Astrocyte (in vitro differentiated cells and primary cell): ENCODE measurements at regions not wholly inside any gene's neighbourhood (a gene's known extent, or its start where the extent isn't known, plus 50 kb on each side); places are given as distances from the start of the nearest gene placed in this dataset.

Source experiments
- DNase-seq: peaks from one replicate; pipeline ENCODE4 v3.0.0-alpha.2; 2010; ENCODE audit warnings: low read depth
- FAIRE-seq: peaks from 2 replicates; lab custom pipeline; 2011; peaks lifted over from hg19 to GRCh38; lab: Jason Lieb, UNC
- H2AFZ ChIP-seq: 2 replicates; pipeline ENCODE4 v1.6.0; 2012; ENCODE audit warnings: low read depth, low read length, inconsistent platforms
- H3K27ac ChIP-seq: 2 replicates; pipeline ENCODE4 v1.5.1; 2011; ENCODE audit warnings: low read depth, low read length, inconsistent platforms
- H3K27me3 ChIP-seq: 2 replicates; pipeline ENCODE4 v1.6.0; 2011; ENCODE audit warnings: low read length, inconsistent platforms; ENCODE audit not compliant: insufficient read depth
- H3K36me3 ChIP-seq: 2 replicates; pipeline ENCODE4 v1.5.1; 2011; ENCODE audit warnings: low read length, inconsistent platforms; ENCODE audit not compliant: insufficient read depth
- H3K4me1 ChIP-seq: 2 replicates; pipeline ENCODE4 v1.5.1; 2011; ENCODE audit warnings: low read length, inconsistent platforms; ENCODE audit not compliant: insufficient read depth
- H3K4me2 ChIP-seq: 2 replicates; pipeline ENCODE4 v1.6.0; 2012; ENCODE audit warnings: low read length, inconsistent platforms
- H3K4me3 ChIP-seq: 2 replicates; pipeline ENCODE4 v1.5.1; 2011; ENCODE audit warnings: low read depth, mild to moderate bottlenecking, low read length, inconsistent platforms; ENCODE audit not compliant: insufficient read depth
- H3K79me2 ChIP-seq: 2 replicates; pipeline ENCODE4 v1.6.0; 2012; ENCODE audit warnings: mild to moderate bottlenecking, low read length, inconsistent platforms; ENCODE audit not compliant: insufficient read depth
- H3K9ac ChIP-seq: 2 replicates; pipeline ENCODE4 v1.6.0; 2012; ENCODE audit warnings: mild to moderate bottlenecking, low read length, inconsistent platforms
- H3K9me3 ChIP-seq: 2 replicates; pipeline ENCODE4 v1.5.1; 2012; ENCODE audit warnings: low read depth, mild to moderate bottlenecking, low read length, inconsistent platforms; ENCODE audit not compliant: insufficient read depth
- H4K20me1 ChIP-seq: 2 replicates; pipeline ENCODE4 v1.6.0; 2012; ENCODE audit warnings: low read length, inconsistent platforms; ENCODE audit not compliant: insufficient read depth
- H3K27ac Mint-ChIP-seq: one replicate; pipeline ENCODE4 v1.8.0; 2021; ENCODE audit warnings: mild to moderate bottlenecking, mixed read lengths; ENCODE audit not compliant: unreplicated experiment
- H3K27me3 Mint-ChIP-seq: one replicate; pipeline ENCODE4 v1.8.0; 2021; ENCODE audit warnings: low read depth, mixed read lengths; ENCODE audit not compliant: unreplicated experiment
- H3K36me3 Mint-ChIP-seq: one replicate; pipeline ENCODE4 v1.8.0; 2021; ENCODE audit warnings: low read depth, mixed read lengths; ENCODE audit not compliant: unreplicated experiment
- H3K4me1 Mint-ChIP-seq: one replicate; pipeline ENCODE4 v1.8.0; 2021; ENCODE audit warnings: low read depth, mixed read lengths; ENCODE audit not compliant: unreplicated experiment
- H3K4me3 Mint-ChIP-seq: one replicate; pipeline ENCODE4 v1.8.0; 2021; ENCODE audit warnings: mild to moderate bottlenecking, moderate library complexity, mixed read lengths; ENCODE audit not compliant: unreplicated experiment
- H3K9me3 Mint-ChIP-seq: one replicate; pipeline ENCODE4 v1.8.0; 2021; ENCODE audit warnings: mild to moderate bottlenecking, mixed read lengths; ENCODE audit not compliant: unreplicated experiment
- EZH2 ChIP-seq: IDR thresholded peaks from 2 replicates; pipeline ENCODE4 v1.6.1; 2012; ENCODE audit warnings: mild to moderate bottlenecking, low read length, inconsistent platforms; ENCODE audit not compliant: insufficient read depth
- TF ChIP-seq, protein P1 (sequence below): IDR thresholded peaks from 2 replicates; pipeline ENCODE4 v1.5.1; 2011; ENCODE audit warnings: low read depth, mild to moderate bottlenecking, inconsistent platforms, low read length, moderate library complexity; ENCODE audit not compliant: insufficient read depth

DNA sequence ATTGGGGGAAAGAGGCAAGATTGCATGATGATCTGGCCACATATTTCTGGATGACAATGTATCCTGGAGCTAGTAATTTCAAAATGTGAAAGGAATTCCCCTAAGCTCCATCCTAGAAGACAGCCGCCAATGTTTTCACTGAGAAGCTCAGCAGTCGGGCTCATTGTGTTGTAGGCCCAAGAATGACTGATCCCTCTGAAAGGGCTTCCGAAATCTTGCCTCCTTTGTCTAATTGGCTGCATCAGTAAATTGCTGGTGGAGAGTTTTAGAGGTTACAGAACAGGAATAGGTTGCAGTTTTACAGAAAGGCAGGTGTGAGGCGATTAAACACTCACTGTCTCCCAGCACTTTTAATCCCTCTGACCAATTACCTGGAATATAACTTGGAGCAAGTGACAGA is 464.1 kb upstream of the SALL1 start:
- Histone ChIP-seq H3K36me3 (no peaks in the 10 kb centered on the region), H3K27me3 (no peaks in the 10 kb centered on the region), H3K9me3 (no peaks in the 10 kb centered on the region), H2AFZ (no peak overlapping the region), H3K9ac (no peak overlapping the region), H3K4me3 (no peak overlapping the region), H3K27ac (no peak overlapping the region), H3K79me2 (no peaks in the 10 kb centered on the region), H4K20me1 (no peaks in the 10 kb centered on the region), H3K4me1 (no peaks in the 10 kb centered on the region), H3K4me2 (no peak overlapping the region)
- no peak overlapping the region for H3K27ac Mint-ChIP-seq
- no peaks in the 10 kb centered on the region for H3K27me3 Mint-ChIP-seq
- H3K4me3 Mint-ChIP-seq: no peak overlapping the region
- H3K9me3 Mint-ChIP-seq: peaks cover 2% of the 10 kb centered on the region
- DNase-seq (no peak), FAIRE-seq (no peak)
- H3K4me1 Mint-ChIP-seq: no peaks in the 10 kb centered on the region
- no peaks in the 10 kb centered on the region for H3K36me3 Mint-ChIP-seq
- TF ChIP-seq EZH2: no peak

DNA sequence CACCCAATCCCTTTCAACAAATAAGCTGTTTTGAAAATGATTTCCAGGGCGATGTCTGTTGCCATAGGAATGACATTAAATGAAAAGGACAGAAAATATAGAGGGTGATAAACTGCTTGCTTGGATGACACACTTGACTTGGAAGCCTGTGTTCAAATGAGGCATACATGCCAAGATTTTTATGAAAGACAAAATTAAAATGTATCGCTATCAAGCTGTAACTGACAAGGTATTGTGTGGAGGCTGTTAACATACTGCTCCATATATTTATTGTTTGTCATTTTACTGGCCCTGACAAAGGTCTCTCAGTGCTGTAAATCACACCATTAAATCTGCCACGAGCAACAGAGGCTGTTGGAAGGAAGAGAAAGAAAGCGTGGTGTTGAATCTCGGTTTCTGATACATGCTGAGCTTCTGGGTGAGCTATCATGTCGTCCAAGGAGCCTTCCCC is 456.2 kb upstream of the SALL1 start:
- Histone ChIP-seq H3K36me3 (no peaks in the 10 kb centered on the region), H3K4me1 (no peaks in the 10 kb centered on the region)
- no peaks in the 10 kb centered on the region for H3K9me3 Mint-ChIP-seq

DNA sequence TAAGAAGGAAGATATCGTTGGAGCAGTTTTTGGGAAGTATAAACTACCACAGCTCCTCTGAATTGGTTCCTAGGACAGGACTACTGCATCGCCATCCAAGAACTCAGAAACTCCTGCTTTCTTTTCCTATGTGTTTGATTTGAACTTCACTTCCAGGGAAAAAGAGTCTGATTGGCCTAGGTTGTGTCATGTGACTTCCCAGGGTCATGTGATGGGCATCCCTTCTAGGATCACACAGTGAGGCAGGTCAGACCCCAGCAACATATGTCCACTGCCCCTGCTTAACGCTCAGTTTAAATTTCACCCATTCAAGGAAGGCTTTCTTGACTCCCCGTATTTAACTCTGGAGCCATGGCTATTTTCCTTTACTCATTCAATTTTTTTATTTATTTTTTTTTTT is 445.2 kb upstream of the SALL1 start:
- Histone ChIP-seq H3K27me3 (no peaks in the 10 kb centered on the region), H3K4me3 (no peak overlapping the region), H3K36me3 (no peaks in the 10 kb centered on the region), H3K4me1 (no peaks in the 10 kb centered on the region), H2AFZ (no peak overlapping the region), H3K27ac (no peak overlapping the region), H3K79me2 (no peaks in the 10 kb centered on the region), H3K9me3 (no peaks in the 10 kb centered on the region), H3K4me2 (no peak overlapping the region), H4K20me1 (no peaks in the 10 kb centered on the region), H3K9ac (no peak overlapping the region)
- TF ChIP-seq EZH2: no peak
- TF ChIP-seq, protein P1, sequence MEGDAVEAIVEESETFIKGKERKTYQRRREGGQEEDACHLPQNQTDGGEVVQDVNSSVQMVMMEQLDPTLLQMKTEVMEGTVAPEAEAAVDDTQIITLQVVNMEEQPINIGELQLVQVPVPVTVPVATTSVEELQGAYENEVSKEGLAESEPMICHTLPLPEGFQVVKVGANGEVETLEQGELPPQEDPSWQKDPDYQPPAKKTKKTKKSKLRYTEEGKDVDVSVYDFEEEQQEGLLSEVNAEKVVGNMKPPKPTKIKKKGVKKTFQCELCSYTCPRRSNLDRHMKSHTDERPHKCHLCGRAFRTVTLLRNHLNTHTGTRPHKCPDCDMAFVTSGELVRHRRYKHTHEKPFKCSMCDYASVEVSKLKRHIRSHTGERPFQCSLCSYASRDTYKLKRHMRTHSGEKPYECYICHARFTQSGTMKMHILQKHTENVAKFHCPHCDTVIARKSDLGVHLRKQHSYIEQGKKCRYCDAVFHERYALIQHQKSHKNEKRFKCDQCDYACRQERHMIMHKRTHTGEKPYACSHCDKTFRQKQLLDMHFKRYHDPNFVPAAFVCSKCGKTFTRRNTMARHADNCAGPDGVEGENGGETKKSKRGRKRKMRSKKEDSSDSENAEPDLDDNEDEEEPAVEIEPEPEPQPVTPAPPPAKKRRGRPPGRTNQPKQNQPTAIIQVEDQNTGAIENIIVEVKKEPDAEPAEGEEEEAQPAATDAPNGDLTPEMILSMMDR: no peak
- Mint-ChIP-seq H3K27ac (no peak overlapping the region), H3K36me3 (no peaks in the 10 kb centered on the region), H3K9me3 (no peaks in the 10 kb centered on the region), H3K27me3 (peaks cover 7% of the 10 kb centered on the region), H3K4me1 (no peaks in the 10 kb centered on the region), H3K4me3 (no peak overlapping the region)
- DNase-seq (no peak), FAIRE-seq (no peak)

More for the DNA sequence above, 456.2 kb upstream of the SALL1 start:
- FAIRE-seq (no peak), DNase-seq (no peak)
- H3K27me3 ChIP-seq: no peaks in the 10 kb centered on the region
- no peaks in the 10 kb centered on the region for H3K36me3 Mint-ChIP-seq
- H2AFZ ChIP-seq: no peak overlapping the region
- no peaks in the 10 kb centered on the region for H4K20me1 ChIP-seq
- no peaks in the 10 kb centered on the region for H3K27me3 Mint-ChIP-seq
- no peaks in the 10 kb centered on the region for H3K9me3 ChIP-seq
- H3K4me1 Mint-ChIP-seq: peaks cover 2% of the 10 kb centered on the region
- no peak overlapping the region for H3K4me3 Mint-ChIP-seq
- no peak overlapping the region for H3K4me3 ChIP-seq
- H3K9ac ChIP-seq: no peak overlapping the region
- no peak overlapping the region for H3K4me2 ChIP-seq
- no peak overlapping the region for H3K27ac ChIP-seq
- TF ChIP-seq EZH2: no peak
- TF ChIP-seq, protein P1: no peak
- H3K27ac Mint-ChIP-seq: no peak overlapping the region
- no peaks in the 10 kb centered on the region for H3K79me2 ChIP-seq
